NCI-H1092 treated with DMSO at 0.1 percent for 48 hours (cell line): ENCODE measurements at regions not wholly inside any gene's neighbourhood (a gene's known extent, or its start where the extent isn't known, plus 50 kb on each side); places are given as distances from the start of the nearest gene placed in this dataset.

ENCODE experiments used
- DNase-seq: peaks from one replicate; lab custom pipeline; 2025; lab: John Stamatoyannopoulos, UW

DNA sequence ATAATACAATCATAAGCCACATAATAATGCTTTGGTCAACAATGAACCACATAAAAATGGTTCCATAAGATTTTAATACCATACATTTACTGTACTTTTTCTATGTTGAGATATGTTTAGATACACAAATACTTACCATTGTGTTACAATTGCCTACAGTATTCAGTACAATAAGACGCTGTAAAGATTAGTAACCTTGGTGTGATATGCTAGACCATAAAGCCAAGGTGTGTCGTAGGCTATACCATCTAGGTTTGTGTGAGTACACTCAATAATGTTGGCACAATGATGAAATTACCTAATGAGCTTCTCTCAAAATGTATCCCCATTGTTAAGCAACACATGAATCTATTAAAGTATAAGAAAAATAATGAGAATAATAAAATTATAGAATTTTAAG, 662.3 kb downstream of the SATB2 start:
- DNase-seq: no peak

DNA sequence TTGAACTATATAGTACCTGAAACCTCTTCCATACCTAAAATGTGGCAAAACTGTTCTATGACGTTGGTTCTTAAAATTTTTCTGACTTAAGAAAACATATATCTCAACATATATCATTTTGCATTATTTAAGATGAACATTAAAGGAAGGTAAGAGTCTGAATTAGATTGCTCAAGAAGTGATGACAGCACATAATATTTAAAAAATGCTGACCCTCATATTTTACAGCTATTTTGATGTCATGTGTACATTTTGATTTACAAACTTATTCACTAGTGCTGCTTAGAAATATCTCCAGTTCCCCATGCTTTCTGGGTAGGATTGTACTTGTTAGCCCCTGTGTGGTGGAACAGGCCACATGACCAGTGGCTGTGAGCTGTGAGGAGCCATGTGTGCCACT, 666.1 kb downstream of the SATB2 start:
- DNase-seq: no peak

DNA sequence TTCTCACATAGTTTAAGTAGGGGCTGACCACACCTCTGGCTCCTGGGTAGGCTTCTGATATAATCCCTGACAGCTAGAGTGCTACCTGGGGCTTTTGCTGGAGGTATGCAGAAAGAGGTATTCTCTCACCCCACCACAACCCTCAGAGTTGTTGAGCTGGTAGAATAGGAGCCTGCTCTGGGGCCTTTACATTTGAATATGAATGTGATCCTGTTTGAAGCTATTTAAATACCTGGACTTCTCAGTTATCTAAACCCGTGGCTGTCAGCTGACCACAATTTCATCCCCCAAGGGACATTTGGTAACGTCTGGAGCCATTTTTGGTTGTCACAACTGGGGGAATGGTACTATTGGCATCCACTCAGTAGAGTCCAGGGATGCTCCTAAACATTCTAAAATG, 669.1 kb downstream of the SATB2 start:
- DNase-seq: no peak

DNA sequence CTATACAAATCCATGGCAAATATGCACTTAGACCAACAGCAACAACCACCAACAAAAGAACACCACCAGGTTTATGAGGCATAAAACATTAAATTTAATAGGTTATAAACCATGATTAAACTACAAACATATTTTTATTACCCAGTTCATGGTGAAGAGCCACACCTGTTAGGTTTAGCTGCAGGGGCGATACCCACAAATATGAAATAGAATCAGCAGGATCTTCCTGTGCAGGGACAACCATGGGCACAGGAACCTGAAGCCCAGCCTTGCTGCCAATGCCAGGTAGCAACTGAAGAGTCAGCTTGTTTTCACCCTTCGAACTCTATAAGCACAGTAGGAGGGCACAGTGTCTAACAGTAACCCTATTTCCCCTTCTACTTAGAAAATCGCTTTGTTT, 675.0 kb downstream of the SATB2 start:
- DNase-seq: no peak

DNA sequence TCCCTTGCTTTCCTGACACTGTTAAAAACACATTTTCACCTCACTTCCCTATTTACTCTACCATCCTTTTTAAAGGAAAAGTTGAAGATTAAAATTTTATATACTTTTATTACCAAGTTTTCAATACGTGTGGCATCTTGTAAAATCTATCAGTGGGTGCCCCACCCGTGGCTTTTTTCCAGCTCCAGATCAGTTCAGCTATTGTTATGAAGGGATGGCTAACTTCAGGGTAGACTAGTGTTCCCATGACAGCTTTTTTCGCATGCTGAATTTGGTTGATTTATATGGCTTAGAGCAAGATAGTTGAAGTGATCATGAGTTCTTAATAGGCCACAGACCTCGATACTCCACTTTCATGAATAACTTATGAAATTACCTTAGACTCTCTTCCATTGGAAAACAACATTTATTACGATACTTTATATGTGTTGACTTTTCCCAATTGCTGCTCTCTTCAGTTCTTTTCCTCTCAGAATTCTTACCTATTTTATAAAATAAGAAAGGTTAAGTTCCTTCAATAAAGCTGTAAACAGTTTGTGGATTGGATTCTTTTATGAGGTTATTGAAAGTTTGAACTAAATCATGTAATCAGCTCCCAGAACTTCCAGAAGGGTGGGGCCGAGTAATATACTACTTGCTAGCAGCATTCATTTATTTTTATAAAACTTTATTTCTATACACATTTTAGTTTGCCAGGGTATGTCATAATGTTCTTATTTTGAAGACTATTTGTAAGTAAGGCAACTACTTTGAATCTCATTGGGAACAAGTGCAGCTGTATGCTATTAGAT, 680.9 kb downstream of the SATB2 start:
- DNase-seq: no peak

DNA sequence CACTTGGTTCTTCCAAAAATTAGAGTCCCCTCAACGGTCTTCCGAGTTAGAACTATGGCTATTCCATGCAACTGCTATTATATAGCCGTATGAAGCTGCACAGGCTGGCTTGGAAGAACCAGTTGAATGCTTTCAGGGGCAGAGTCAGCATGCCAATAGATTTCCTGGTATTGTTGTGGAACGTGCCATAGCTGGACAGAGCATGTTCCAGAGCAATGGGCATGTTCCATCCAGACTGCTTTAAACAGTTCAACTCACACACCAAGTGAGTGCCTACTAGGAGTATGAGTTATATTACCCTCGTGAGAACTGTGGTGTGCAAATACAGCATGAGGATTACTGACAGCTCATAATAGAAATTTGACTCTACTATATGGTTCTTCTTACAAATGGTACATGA, 682.0 kb downstream of the SATB2 start:
- no peak for DNase-seq

DNA sequence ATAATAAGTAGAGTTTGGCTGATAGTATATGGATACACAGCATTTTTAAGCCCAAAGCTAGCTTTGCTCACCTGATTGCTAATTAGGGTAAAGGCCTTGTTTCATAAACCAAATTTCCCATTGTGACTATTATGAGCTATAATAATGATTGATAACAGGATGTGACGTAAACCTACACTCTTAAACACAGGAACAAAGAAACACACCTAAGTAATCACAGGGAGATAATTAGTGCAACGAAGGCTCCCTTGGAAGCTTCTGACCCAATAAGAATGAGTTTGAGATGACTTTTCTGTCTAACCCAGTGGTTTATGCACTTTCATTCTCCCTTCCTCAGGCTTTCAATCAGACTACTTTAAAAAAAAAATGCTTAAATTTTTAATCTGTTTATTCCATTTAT, 683.2 kb downstream of the SATB2 start:
- no peak for DNase-seq

DNA sequence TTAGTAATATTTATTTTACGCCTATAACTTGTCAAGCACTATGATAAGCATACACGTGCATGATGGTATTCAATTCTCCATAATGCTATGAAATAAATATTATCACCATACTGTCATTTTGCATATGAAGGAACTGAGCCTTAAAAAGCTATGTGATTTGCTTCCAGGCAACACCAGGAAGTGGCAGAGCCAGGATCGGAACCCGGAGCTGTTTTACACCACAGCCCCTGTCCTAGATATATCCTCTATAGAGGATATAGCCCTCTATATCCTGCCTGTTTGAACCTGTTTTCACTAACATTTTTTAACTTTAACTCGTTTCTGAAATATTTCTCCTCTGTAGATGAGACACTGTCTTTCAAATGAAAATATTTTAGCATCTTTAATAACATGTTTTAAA, 690.0 kb downstream of the SATB2 start:
- DNase-seq: no peak

DNA sequence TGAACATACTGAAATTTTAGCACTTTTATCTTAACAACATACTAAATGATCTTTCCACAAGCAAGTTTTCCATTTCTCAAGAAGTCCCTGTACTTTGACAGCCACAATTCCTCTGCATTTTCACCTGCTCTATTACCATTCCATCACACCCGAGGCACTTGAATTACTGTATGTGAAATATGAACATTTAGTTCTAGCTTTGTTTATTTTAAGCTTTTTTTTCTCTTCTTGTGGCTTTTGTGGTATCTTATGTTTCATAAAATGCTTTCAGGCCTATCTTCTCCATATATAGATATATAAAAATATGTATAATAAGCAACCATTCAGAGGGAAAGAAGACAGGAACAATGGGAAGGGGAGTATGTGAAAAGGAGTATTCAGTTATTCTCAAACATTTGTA, 693.9 kb downstream of the SATB2 start:
- DNase-seq: no peak

DNA sequence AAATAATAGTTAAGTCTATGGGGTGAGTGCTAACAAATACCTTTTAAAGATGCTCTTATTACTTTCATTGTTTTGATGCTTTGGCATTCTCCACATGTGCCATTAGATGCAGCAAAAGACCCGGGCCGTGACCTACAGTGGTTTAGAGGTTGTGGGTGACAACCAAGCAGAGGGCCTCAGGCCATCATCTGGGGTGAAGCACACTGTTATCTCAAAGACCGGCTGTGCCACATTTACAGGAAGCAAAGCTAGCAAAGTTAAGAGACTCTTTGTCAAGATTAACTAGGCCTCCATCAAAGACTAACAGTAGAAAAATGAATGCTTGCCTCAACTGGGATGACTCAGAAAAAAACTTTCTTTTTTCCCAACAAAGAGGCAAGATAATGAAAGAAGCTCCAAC, 695.3 kb downstream of the SATB2 start:
- no peak for DNase-seq

DNA sequence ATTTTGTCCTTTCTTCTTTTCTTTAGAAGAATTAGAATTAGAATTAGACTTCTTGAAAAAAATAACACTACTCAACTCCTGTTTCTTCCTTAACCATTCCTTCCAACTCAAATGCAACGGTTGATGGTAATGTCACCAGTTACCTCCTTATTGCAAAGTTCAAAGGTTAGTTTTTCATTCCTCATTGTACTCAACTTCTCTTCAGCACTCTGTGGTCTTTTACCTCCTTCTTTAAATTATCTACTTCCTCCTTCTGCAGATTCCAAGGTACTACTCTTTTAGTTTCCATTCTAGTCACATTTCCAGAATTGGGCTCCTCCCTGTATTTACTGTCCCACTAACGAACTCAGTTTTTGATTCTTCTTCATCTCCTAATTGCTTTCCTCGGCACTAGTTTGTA, 700.7 kb downstream of the SATB2 start:
- DNase-seq: no peak

DNA sequence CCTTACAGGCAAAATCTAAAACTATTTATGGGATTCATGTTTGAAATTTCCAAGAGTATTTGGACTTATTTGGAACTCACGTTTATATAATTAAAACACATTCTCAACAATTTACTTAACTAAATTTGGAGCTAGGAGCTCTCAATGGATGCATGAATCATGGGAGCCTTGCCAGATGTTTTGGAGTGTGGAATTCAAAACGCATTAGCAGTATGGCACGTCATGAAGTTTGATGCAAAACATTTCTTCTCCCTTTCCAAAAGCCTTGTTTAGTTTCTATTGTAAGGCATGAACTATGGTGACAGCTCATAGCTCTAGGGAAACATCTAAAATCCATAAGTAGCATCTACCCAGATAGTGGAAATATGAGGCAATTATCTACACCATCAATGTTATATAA, 701.6 kb downstream of the SATB2 start:
- no peak for DNase-seq

DNA sequence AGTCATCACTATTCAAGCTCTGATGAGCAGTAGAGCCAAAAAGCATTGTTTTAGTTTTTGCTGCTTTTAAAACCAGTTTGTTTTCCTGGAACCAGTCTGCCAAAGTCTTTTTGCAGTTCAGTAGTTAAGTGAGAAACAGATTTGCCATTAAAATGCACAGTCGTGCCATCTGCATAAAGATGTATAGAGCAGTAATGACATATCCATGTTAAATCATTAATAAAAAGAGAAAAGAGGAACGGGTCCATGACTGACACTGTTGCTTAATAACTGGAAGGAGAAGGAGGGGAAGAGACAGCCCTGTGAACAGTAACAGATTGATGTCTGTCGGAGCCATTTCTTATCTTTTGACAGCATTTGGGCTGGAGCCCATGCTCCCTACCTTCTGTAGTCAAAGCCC, 704.6 kb downstream of the SATB2 start:
- no peak for DNase-seq

DNA sequence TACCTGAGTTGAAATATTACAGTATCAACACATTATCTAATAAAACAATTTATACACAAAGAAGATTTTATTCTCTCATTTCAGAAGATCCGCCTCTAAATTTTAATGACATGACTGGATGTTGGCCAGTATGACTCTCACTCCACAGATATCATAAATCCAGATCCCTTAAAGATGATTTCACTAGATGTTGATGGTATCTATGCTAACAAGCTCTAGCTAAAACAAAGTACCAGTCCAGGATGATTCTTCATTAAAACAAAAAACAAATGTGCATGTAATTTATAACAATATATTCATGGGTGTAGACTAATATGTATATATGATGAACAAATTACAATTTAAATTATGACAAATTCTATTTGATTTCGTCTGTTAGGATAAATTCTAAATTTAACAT, 708.4 kb downstream of the SATB2 start:
- no peak for DNase-seq

DNA sequence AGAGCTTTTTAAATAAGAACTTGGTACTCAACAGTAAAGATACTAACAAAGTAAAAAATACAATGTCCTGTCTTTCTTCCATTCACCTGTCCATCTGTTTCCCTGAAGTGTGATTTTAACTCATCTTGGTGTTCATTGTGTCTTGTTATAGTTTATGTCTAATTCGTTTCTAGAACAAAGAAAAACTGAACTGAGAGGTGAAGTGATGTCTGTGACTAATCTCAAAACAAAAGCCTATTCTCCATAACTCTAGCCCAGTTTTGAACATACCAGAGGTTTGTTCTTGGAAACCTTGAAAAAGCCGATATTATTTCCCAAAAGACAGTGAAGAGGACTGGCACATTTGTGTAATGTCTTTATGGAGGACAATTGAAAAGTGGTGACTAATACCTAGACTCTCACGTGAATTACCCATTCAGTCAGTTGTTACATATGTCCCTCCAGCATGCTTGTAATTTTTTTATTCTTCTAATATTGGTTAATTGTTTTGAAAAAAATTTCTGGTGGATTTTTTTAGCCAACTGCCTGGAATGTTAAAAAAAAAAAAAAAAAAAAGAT, 725.8 kb downstream of the SATB2 start:
- DNase-seq: no peak

DNA sequence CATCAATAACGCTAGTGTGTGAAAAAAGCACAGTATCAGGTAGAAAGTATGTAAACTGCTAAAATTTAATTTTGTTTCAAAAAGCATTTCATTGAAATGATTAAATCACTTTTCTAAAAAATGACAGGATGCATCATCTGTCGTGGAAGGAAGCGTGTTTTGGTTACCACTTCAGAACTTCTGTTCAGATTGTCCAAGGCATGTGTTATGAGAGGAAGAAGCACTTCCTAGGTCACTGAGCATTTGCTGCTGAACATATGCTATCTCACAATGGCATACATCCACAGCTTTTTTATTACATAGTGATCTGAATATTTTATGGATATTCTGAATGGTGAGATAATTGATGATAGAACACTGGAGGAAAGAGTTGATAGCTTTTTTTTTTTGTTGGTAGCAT, 737.5 kb downstream of the SATB2 start:
- DNase-seq: no peak

DNA sequence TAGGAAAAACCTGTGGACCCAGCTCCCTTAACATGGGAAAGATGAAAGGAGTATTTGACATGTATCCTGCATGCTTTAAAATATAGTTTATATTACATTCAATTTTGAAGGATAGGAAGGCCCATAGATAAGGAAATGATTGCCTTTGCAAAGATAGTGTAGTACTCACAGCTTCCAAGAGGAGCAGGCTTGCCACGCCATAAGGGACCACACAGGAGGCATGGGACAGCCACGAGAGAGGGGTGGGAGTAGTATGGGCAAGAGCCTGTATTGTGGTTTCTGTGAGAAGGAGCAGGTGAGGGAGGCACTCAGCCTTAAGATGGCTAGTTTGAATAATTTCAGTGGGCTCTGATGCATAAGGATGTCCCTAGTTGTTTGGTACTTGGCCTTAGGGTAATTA, 740.3 kb downstream of the SATB2 start:
- no peak for DNase-seq

DNA sequence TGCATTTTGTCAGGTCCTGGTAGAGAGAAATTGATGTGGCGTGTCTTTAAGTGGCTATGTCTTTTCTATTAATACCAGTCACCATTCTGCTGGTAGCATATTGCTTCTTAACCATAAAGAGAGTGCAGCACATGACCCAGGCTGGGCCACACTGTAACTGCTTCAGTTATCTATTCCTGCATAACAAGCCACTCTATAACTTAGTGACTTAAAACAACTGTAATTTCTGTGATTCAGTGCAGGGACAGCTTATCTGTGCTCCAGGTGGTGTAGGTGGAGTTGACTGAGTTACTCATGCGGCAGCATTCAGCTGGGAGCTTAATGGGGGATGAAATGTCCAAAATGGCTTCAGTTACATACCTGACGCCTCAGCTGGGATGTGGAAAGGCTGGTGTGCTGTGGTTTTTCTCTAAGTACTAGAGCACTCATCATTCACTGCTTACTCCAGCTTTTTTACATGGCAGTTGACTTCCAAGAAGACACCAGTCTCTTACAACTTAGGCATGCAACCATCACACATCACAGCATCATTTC, 742.4 kb downstream of the SATB2 start:
- DNase-seq: no peak

DNA sequence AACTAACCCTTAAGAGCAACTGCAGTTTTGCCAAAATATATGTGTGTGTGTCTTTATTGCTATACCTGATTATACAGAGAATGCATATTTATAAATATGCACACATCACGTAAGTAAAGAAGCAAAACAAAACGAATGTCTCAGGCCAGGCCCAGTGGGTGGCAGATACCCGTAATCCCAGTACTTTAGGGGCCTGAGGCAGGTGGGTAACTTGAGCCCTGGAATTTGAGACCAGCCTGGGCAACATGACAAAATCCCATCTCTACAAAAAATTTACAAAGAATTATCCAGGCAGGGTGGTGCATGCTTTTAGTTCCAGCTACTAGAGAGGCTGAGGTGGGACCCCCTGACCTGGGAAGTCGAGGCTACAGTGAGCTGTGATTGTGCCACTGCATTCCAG, 745.3 kb downstream of the SATB2 start:
- DNase-seq: no peak

DNA sequence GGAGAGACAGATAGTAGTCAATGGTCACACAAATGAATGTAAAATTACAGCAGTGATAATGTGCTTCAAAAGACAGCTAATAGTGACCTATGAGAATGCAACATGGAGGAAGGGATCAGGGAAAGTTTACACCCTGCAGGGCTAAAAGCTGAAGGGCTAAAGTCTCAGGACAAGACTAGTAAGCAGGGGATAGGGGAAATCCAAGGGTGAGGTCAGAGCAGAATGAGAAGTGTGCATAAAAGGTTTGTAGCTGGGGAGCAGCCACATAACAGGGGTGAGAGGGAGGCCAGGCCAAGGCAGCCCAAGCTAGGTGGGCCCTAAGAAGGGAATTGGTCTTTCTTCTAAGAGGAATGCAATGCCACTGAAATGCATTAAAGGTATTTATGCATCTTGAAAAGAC, 746.3 kb downstream of the SATB2 start:
- DNase-seq: no peak

DNA sequence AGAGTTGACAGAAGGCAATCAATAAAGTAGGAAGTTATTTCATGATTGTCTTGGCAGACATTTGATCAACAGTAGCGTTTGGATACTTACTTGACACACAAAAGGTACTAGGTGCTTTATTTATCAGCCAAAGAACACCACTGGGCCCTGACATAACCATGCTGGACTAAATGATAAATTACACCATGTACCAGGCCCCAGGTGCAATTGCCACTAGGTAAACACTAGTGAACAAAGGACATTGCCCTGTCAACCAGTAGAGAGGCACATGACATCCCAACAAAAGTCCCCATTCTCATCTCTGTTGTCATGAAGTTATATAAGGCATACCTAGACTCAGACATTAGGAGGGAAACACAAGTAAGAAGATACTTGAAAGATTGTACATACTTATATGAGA, 747.2 kb downstream of the SATB2 start:
- DNase-seq: no peak

DNA sequence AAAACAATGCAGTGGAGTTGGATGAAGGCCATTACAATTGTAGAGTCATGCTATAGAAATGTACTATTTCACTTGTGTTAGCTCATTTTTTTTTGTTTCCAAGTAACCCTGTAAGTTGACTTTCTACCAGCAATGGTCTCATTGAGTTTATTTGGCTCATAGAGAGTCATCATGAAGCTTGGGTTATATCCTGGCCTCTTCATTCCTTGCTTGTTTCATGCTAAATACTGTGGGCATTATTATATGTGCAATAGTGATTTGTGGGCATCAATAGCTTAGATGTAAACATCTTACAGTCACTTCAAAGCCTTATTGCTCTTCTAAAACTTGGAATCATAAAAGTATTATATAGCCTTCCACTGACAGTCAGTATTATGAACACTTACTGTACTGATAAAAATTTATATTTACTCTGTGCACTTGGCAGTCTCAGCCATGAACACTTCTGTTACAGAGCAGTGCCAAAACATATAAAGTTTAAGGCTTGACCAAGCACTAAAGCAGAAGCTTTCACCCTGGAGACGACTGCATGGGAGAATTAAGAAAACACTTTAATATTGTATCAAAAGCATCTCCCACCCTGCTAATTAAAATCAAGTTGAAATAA, 751.2 kb downstream of the SATB2 start:
- DNase-seq: peak; percentile 5

DNA sequence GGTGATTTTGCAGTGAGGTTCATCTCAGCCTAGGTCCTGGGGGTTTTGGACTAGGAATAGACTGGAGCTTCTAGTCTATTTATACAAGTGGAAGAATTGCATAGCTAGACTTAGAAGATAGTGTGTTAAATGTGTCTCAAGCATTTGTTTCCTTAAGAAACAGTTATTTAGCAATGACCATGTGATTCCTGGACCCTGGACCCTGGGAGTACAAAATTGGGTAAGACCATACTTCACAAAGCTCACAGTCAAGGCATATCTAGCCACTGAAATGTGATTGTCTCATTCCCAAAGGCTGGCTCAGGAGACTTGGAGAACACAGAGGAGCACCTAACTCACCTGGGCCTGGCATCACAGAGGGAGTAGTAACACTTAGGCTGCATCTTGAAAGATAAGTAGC, 754.5 kb downstream of the SATB2 start:
- no peak for DNase-seq

DNA sequence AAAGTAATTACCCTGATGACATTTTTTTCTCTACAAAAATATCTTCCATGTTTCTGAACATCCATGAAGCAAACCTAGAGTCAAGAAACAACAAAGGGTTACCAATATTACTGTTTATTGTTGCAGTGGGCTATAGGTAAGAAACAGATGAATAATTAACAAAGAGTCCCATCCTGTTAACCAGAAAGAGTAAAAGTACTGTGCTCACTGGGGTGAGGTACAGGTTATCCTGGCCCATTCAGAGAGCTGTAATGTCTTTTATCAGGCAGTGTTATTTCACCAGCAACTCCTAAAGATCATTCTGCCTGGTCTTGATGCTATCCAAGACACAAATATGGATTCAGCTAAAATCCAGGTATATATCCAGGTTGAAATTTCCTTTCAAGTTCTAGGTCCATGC, 754.9 kb downstream of the SATB2 start:
- no peak for DNase-seq
